K562 (cell line): ENCODE measurements at regions not wholly inside any gene's neighbourhood (a gene's known extent, or its start where the extent isn't known, plus 50 kb on each side); places are given as distances from the start of the nearest gene placed in this dataset.
A peak's percentile ranks its signal among the peaks of the same experiment; 100 is the strongest.

ENCODE experiments used
- ARNT ChIP-seq, 2 experiments: fragments of 450-650 bp; IDR thresholded peaks; 2 replicates each; pipeline ENCODE4 v1.6.1; 2016; ENCODE audit warnings: mild to moderate bottlenecking in 1 of 2
- CBFA2T2 ChIP-seq: fragments of 450-650 bp; conservative IDR thresholded peaks from 2 replicates; pipeline ENCODE4 v1.6.1; 2017; ENCODE audit warnings: mild to moderate bottlenecking
- CCNT2 ChIP-seq: IDR thresholded peaks from 2 replicates; pipeline ENCODE4 v1.6.1; 2011; ENCODE audit warnings: borderline replicate concordance, low read depth, mild to moderate bottlenecking, moderate library complexity, mixed read lengths, low read length; ENCODE audit not compliant: insufficient read length; ENCODE audit errors: extremely low read depth
- DPF2 ChIP-seq: fragments of 450-650 bp; IDR thresholded peaks from 2 replicates; pipeline ENCODE4 v1.6.1; 2016
- HIVEP1 ChIP-seq: fragments of 250-450 bp; sonication (Bioruptor Pico); IDR thresholded peaks from 2 replicates; pipeline ENCODE4 v1.4.0; 2020; ENCODE audit warnings: mild to moderate bottlenecking
- MITF ChIP-seq: IDR thresholded peaks from 2 replicates; pipeline ENCODE4 v1.6.1; 2014; ENCODE audit warnings: antibody characterized with exemption
- MTA2 ChIP-seq: fragments of 450-650 bp; IDR thresholded peaks from 2 replicates; pipeline ENCODE4 v1.6.1; 2016; ENCODE audit warnings: low read depth
- NBN ChIP-seq: fragments of 450-650 bp; IDR thresholded peaks from 2 replicates; pipeline ENCODE4 v1.6.1; 2016; ENCODE audit warnings: low read depth, mild to moderate bottlenecking
- NFATC3 ChIP-seq: fragments of 450-650 bp; IDR thresholded peaks from 2 replicates; pipeline ENCODE4 v1.6.1; 2017; ENCODE audit warnings: mild to moderate bottlenecking
- REST ChIP-seq, 2 experiments: fragments of 450-650 bp; formaldehyde crosslinking in 1 of 2; IDR thresholded peaks; 2 replicates each; pipeline versions ENCODE4 v1.4.0 to v1.6.1; 2014 to 2020; ENCODE audit warnings: mild to moderate bottlenecking in 2 of 2, borderline replicate concordance in 1 of 2, low read depth in 1 of 2
- TBP ChIP-seq: optimal IDR thresholded peaks from 2 replicates; pipeline ENCODE3; 2011; ENCODE audit warnings: low read depth, low read length, improper control_type of control experiment
- TEAD2 ChIP-seq: fragments of 450-650 bp; IDR thresholded peaks from 2 replicates; pipeline ENCODE4 v1.6.1; 2016; ENCODE audit warnings: missing genetic modification characterization, control low read depth, missing compliant biosample characterization
- U2AF2 ChIP-seq: fragments of 200-400 bp; formaldehyde crosslinking; optimal IDR thresholded peaks from 2 replicates; pipeline ENCODE3; 2017; ENCODE audit warnings: low read depth, mild to moderate bottlenecking, low read length
- ZBTB5 ChIP-seq: fragments of 450-650 bp; IDR thresholded peaks from 2 replicates; pipeline ENCODE4 v1.6.1; 2017; ENCODE audit warnings: antibody characterized with exemption
- ZEB2 ChIP-seq: fragments of 450-650 bp; IDR thresholded peaks from 2 replicates; pipeline ENCODE4 v1.6.1; 2016
- ZNF263 ChIP-seq: sonication (generic); formaldehyde crosslinking; IDR thresholded peaks from 2 replicates; pipeline ENCODE4 v1.8.0; 2022; ENCODE audit warnings: mild to moderate bottlenecking, missing genetic modification reagents, borderline replicate concordance
- ZNF384 ChIP-seq: IDR thresholded peaks from 2 replicates; pipeline ENCODE4 v1.6.1; 2012; ENCODE audit warnings: low read depth, low read length, improper control_type of control experiment
- ZNF644 ChIP-seq: fragments of 200-800 bp; sonication (Bioruptor generic); IDR thresholded peaks from 2 replicates; pipeline ENCODE4 v1.6.1; 2016; ENCODE audit warnings: low read depth, missing genetic modification characterization, missing compliant biosample characterization

- TF ChIP-seq CCNT2 (peak; percentile 82), REST (IDR thresholded peaks at IDR 0.05; ENCODE audit: borderline replicate concordance) (peak; percentile 38), REST (CRISPR knock-in tag; IDR thresholded peaks at IDR 0.05; ENCODE audit: low read depth) (no peak), NFATC3 (0 out of 2 replicates have a peak, but pooled peaks have one; percentile 28), ZNF384 (no peak), ARNT (IDR thresholded peaks at IDR 0.05) (peak; percentile 83 to 85; a peak in 3 of 4 replicates), MTA2 (peak; percentile 91), ZBTB5 (peak; percentile 94), MITF (peak; percentile 58; the same call in 1 of the 2 replicates), DPF2 (peak; percentile 96), ZNF263 (peak; percentile 98), ZEB2 (peak; percentile 97), NBN (peak; percentile 91), U2AF2 (no peak), CBFA2T2 (peak; percentile 97), HIVEP1 (CRISPR knock-in tag) (no peak), TBP (peak; percentile 19), ZNF644 (peak; percentile 61; the same call in 1 of the 2 replicates), TEAD2 (peak; percentile 52; the same call in 1 of the 2 replicates)
Measured at GRCh38 chr15:77737238-77738037, 104.7 kb upstream of the LINGO1 start (continued).
